BLaER1 (cell line): ENCODE measurements at regions not wholly inside any gene's neighbourhood (a gene's known extent, or its start where the extent isn't known, plus 50 kb on each side); places are given as distances from the start of the nearest gene placed in this dataset.

ENCODE experiments used
- H3K27ac ChIP-seq: shearing (Covaris generic); formaldehyde crosslinking; 2 replicates; pipeline ENCODE4 v1.8.1; 2022
- H3K27me3 ChIP-seq: shearing (Covaris generic); formaldehyde crosslinking; 2 replicates; pipeline ENCODE4 v1.8.1; 2022
- H3K36me3 ChIP-seq: shearing (Covaris generic); formaldehyde crosslinking; 2 replicates; pipeline ENCODE4 v1.8.1; 2022
- H3K4me1 ChIP-seq: shearing (Covaris generic); formaldehyde crosslinking; 2 replicates; pipeline ENCODE4 v1.8.1; 2022
- H3K4me2 ChIP-seq: shearing (Covaris generic); formaldehyde crosslinking; 2 replicates; pipeline ENCODE4 v1.8.1; 2022
- H3K4me3 ChIP-seq: shearing (Covaris generic); formaldehyde crosslinking; 2 replicates; pipeline ENCODE4 v1.8.1; 2022
- H3K9ac ChIP-seq: shearing (Covaris generic); formaldehyde crosslinking; 2 replicates; pipeline ENCODE4 v1.8.1; 2022
- H3K9me3 ChIP-seq: shearing (Covaris generic); formaldehyde crosslinking; 2 replicates; pipeline ENCODE4 v1.8.1; 2022
- H4K20me1 ChIP-seq: shearing (Covaris generic); formaldehyde crosslinking; 2 replicates; pipeline ENCODE4 v1.8.1; 2022
- Cebpa-rat ChIP-seq: shearing (Covaris generic); IDR thresholded peaks from 2 replicates; pipeline ENCODE4 v1.8.1; 2022

GRCh38 chr11:116698080-116698479 lies 74.7 kb downstream of the BUD13 start:
- H3K4me3 ChIP-seq = no peak overlapping the region
- no peaks in the 10 kb centered on the region for H3K9me3 ChIP-seq
- H3K4me1 ChIP-seq = peaks cover 7% of the 10 kb centered on the region
- no peaks in the 10 kb centered on the region for H4K20me1 ChIP-seq
- TF ChIP-seq Cebpa-rat = no peak
- no peak overlapping the region for H3K9ac ChIP-seq
- H3K4me2 ChIP-seq = no peak overlapping the region
- no peaks in the 10 kb centered on the region for H3K27me3 ChIP-seq
- H3K27ac ChIP-seq = no peak overlapping the region
- H3K36me3 ChIP-seq = no peaks in the 10 kb centered on the region

GRCh38 chr11:116697639-116698038 lies 75.1 kb downstream of the BUD13 start:
- Histone ChIP-seq H3K4me2 (no peak overlapping the region), H3K36me3 (no peaks in the 10 kb centered on the region), H3K27ac (no peak overlapping the region), H3K4me3 (no peak overlapping the region), H3K4me1 (peaks cover 2% of the 10 kb centered on the region), H3K9me3 (no peaks in the 10 kb centered on the region), H4K20me1 (no peaks in the 10 kb centered on the region), H3K9ac (no peak overlapping the region), H3K27me3 (no peaks in the 10 kb centered on the region)
- no peak for TF ChIP-seq Cebpa-rat

- no peaks in the 10 kb centered on the region for H3K9me3 ChIP-seq
- no peak overlapping the region for H3K4me2 ChIP-seq
- H3K36me3 ChIP-seq = no peaks in the 10 kb centered on the region
- no peaks in the 10 kb centered on the region for H3K4me1 ChIP-seq
- H4K20me1 ChIP-seq = no peaks in the 10 kb centered on the region
- no peak overlapping the region for H3K4me3 ChIP-seq
- no peak overlapping the region for H3K9ac ChIP-seq
- H3K27ac ChIP-seq = no peak overlapping the region
- H3K27me3 ChIP-seq = no peaks in the 10 kb centered on the region
- no peak for TF ChIP-seq Cebpa-rat
Observed at GRCh38 chr11:116697011-116697410, 75.8 kb downstream of the BUD13 start.

- no peak overlapping the region for H3K4me3 ChIP-seq
- no peaks in the 10 kb centered on the region for H4K20me1 ChIP-seq
- no peaks in the 10 kb centered on the region for H3K4me1 ChIP-seq
- H3K4me2 ChIP-seq = no peak overlapping the region
- no peak overlapping the region for H3K9ac ChIP-seq
- H3K36me3 ChIP-seq = no peaks in the 10 kb centered on the region
- no peak for TF ChIP-seq Cebpa-rat
- no peaks in the 10 kb centered on the region for H3K27me3 ChIP-seq
- H3K27ac ChIP-seq = no peak overlapping the region
- H3K9me3 ChIP-seq = no peaks in the 10 kb centered on the region
Observed at GRCh38 chr11:116696381-116696941, 76.3 kb downstream of the BUD13 start.

GRCh38 chr11:116695657-116696254 lies 77.0 kb downstream of the BUD13 start:
- H3K4me1 ChIP-seq = no peaks in the 10 kb centered on the region
- H4K20me1 ChIP-seq = no peaks in the 10 kb centered on the region
- no peak overlapping the region for H3K4me2 ChIP-seq
- H3K27ac ChIP-seq = no peak overlapping the region
- H3K36me3 ChIP-seq = no peaks in the 10 kb centered on the region
- no peaks in the 10 kb centered on the region for H3K9me3 ChIP-seq
- no peaks in the 10 kb centered on the region for H3K27me3 ChIP-seq
- H3K4me3 ChIP-seq = no peak overlapping the region
- no peak overlapping the region for H3K9ac ChIP-seq
- no peak for TF ChIP-seq Cebpa-rat

- Histone ChIP-seq H3K27ac (no peak overlapping the region), H4K20me1 (no peaks in the 10 kb centered on the region), H3K4me1 (no peaks in the 10 kb centered on the region), H3K9ac (no peak overlapping the region), H3K36me3 (no peaks in the 10 kb centered on the region), H3K9me3 (no peaks in the 10 kb centered on the region), H3K27me3 (no peaks in the 10 kb centered on the region), H3K4me2 (no peak overlapping the region), H3K4me3 (no peak overlapping the region)
- TF ChIP-seq Cebpa-rat = no peak
Observed at GRCh38 chr11:116694815-116695590, 77.8 kb downstream of the BUD13 start.

GRCh38 chr11:116694349-116694725 lies 78.5 kb downstream of the BUD13 start:
- no peaks in the 10 kb centered on the region for H3K27me3 ChIP-seq
- H3K27ac ChIP-seq = no peak overlapping the region
- no peak overlapping the region for H3K9ac ChIP-seq
- no peak overlapping the region for H3K4me3 ChIP-seq
- H3K9me3 ChIP-seq = no peaks in the 10 kb centered on the region
- H3K4me2 ChIP-seq = no peak overlapping the region
- H3K36me3 ChIP-seq = no peaks in the 10 kb centered on the region
- no peaks in the 10 kb centered on the region for H4K20me1 ChIP-seq
- TF ChIP-seq Cebpa-rat = no peak
- no peaks in the 10 kb centered on the region for H3K4me1 ChIP-seq

GRCh38 chr11:116693593-116694348 lies 79.0 kb downstream of the BUD13 start:
- no peak for TF ChIP-seq Cebpa-rat
- no peaks in the 10 kb centered on the region for H4K20me1 ChIP-seq
- no peaks in the 10 kb centered on the region for H3K27me3 ChIP-seq
- H3K9me3 ChIP-seq = no peaks in the 10 kb centered on the region
- no peak overlapping the region for H3K4me3 ChIP-seq
- H3K27ac ChIP-seq = no peak overlapping the region
- no peaks in the 10 kb centered on the region for H3K4me1 ChIP-seq
- H3K9ac ChIP-seq = no peak overlapping the region
- H3K36me3 ChIP-seq = no peaks in the 10 kb centered on the region
- H3K4me2 ChIP-seq = no peak overlapping the region

GRCh38 chr11:116693102-116693570 lies 79.7 kb downstream of the BUD13 start:
- H3K4me3 ChIP-seq = no peak overlapping the region
- no peaks in the 10 kb centered on the region for H3K36me3 ChIP-seq
- no peak overlapping the region for H3K9ac ChIP-seq
- no peak overlapping the region for H3K4me2 ChIP-seq
- no peaks in the 10 kb centered on the region for H3K27me3 ChIP-seq
- H3K4me1 ChIP-seq = no peaks in the 10 kb centered on the region
- H3K27ac ChIP-seq = no peak overlapping the region
- H3K9me3 ChIP-seq = no peaks in the 10 kb centered on the region
- TF ChIP-seq Cebpa-rat = no peak
- H4K20me1 ChIP-seq = no peaks in the 10 kb centered on the region
